H9 (cell line): ENCODE measurements at regions not wholly inside any gene's neighbourhood (a gene's known extent, or its start where the extent isn't known, plus 50 kb on each side); places are given as distances from the start of the nearest gene placed in this dataset.

Experiments
- DNase-seq: peaks from one replicate; pipeline ENCODE4 v3.0.0-alpha.2; 2017
- H2AFZ ChIP-seq: one replicate; pipeline ENCODE4 v1.6.1; 2013; ENCODE audit warnings: mild to moderate bottlenecking, low read length, control low read depth, moderate library complexity
- H2AK5ac ChIP-seq: 2 replicates; pipeline ENCODE4 v1.6.1; 2013; ENCODE audit warnings: low read length, control low read depth, mixed read lengths; ENCODE audit not compliant: insufficient read length
- H2BK120ac ChIP-seq: one replicate; pipeline ENCODE4 v1.6.1; 2013; ENCODE audit warnings: low read depth, mild to moderate bottlenecking, low read length, control low read depth, inconsistent platforms; ENCODE audit not compliant: poor library complexity, severe bottlenecking
- H2BK12ac ChIP-seq: 2 replicates; pipeline ENCODE4 v1.6.1; 2013; ENCODE audit warnings: low read length, control low read depth, mixed read lengths, low read depth; ENCODE audit not compliant: insufficient read length
- H2BK15ac ChIP-seq: 2 replicates; pipeline ENCODE4 v1.6.1; 2013; ENCODE audit warnings: low read depth, low read length, control low read depth
- H2BK20ac ChIP-seq: one replicate; pipeline ENCODE4 v1.6.1; 2013; ENCODE audit warnings: low read depth, mild to moderate bottlenecking, low read length, control low read depth, inconsistent platforms; ENCODE audit not compliant: poor library complexity, severe bottlenecking
- H2BK5ac ChIP-seq: 2 replicates; pipeline ENCODE4 v1.6.1; 2013; ENCODE audit warnings: low read length, control low read depth, mixed read lengths; ENCODE audit not compliant: insufficient read length
- H3K14ac ChIP-seq: 2 replicates; pipeline ENCODE4 v1.6.1; 2013; ENCODE audit warnings: low read length, control low read depth; ENCODE audit not compliant: insufficient read depth
- H3K18ac ChIP-seq: 2 replicates; pipeline ENCODE4 v1.6.1; 2013; ENCODE audit warnings: low read depth, mild to moderate bottlenecking, mixed read lengths, low read length, control low read depth; ENCODE audit not compliant: insufficient read length
- H3K23ac ChIP-seq: 2 replicates; pipeline ENCODE4 v1.6.1; 2013; ENCODE audit warnings: low read length, control low read depth, mixed read lengths, low read depth; ENCODE audit not compliant: insufficient read length
- H3K23me2 ChIP-seq: 2 replicates; pipeline ENCODE4 v1.6.1; 2013; ENCODE audit warnings: low read depth, mild to moderate bottlenecking, mixed read lengths, low read length, control low read depth; ENCODE audit not compliant: insufficient read length, poor library complexity, severe bottlenecking
- H3K27ac ChIP-seq: 2 replicates; pipeline ENCODE4 v1.5.1; 2013; ENCODE audit warnings: low read length, control low read depth, mixed read lengths, low read depth; ENCODE audit not compliant: insufficient read length
- H3K27me3 ChIP-seq: 2 replicates; pipeline ENCODE4 v1.6.1; 2013; ENCODE audit warnings: low read length, control low read depth, inconsistent platforms; ENCODE audit not compliant: insufficient read depth
- H3K4ac ChIP-seq: 2 replicates; pipeline ENCODE4 v1.6.1; 2013; ENCODE audit warnings: low read depth, mild to moderate bottlenecking, control low read depth, inconsistent platforms, low read length, moderate library complexity
- H3K4me1 ChIP-seq: 2 replicates; pipeline ENCODE4 v1.6.1; 2013; ENCODE audit warnings: low read length, control low read depth, inconsistent platforms; ENCODE audit not compliant: insufficient read depth
- H3K4me2 ChIP-seq: 2 replicates; pipeline ENCODE4 v1.6.1; 2013; ENCODE audit warnings: low read length, control low read depth, mixed read lengths; ENCODE audit not compliant: insufficient read length, insufficient read depth
- H3K56ac ChIP-seq: 2 replicates; pipeline ENCODE4 v1.6.1; 2013; ENCODE audit warnings: low read depth, mild to moderate bottlenecking, mixed read lengths, low read length, control low read depth; ENCODE audit not compliant: insufficient read length
- H3K79me1 ChIP-seq: 2 replicates; pipeline ENCODE4 v1.6.1; 2013; ENCODE audit warnings: low read depth, mild to moderate bottlenecking, moderate library complexity, low read length, control low read depth, inconsistent platforms; ENCODE audit not compliant: insufficient read depth, poor library complexity, severe bottlenecking
- H3K79me2 ChIP-seq: 2 replicates; pipeline ENCODE4 v1.6.1; 2013; ENCODE audit warnings: low read length, control low read depth, inconsistent platforms; ENCODE audit not compliant: insufficient read depth
- H3K9ac ChIP-seq: 2 replicates; pipeline ENCODE4 v1.6.1; 2013; ENCODE audit warnings: low read length, control low read depth, mixed read lengths; ENCODE audit not compliant: insufficient read length; ENCODE audit errors: extremely low read depth
- H3K9me3 ChIP-seq: one replicate; pipeline ENCODE4 v1.6.1; 2013; ENCODE audit warnings: low read depth, low read length, inconsistent platforms; ENCODE audit not compliant: control insufficient read depth
- H3T11ph ChIP-seq: one replicate; pipeline ENCODE4 v1.6.1; 2013; ENCODE audit warnings: mild to moderate bottlenecking, low read length, control low read depth, inconsistent platforms
- H4K20me1 ChIP-seq: one replicate; pipeline ENCODE4 v1.6.1; 2013; ENCODE audit not compliant: control insufficient read depth, insufficient read length, insufficient read depth
- H4K5ac ChIP-seq: 2 replicates; pipeline ENCODE4 v1.6.1; 2013; ENCODE audit warnings: low read depth, mild to moderate bottlenecking, mixed read lengths, low read length, control low read depth; ENCODE audit not compliant: insufficient read length
- H4K8ac ChIP-seq: replicated peaks from 2 replicates; pipeline ENCODE4 v1.6.1; 2013; ENCODE audit warnings: low read length, control low read depth, mixed read lengths, low read depth; ENCODE audit not compliant: insufficient read length
- H4K91ac ChIP-seq: 2 replicates; pipeline ENCODE4 v1.6.1; 2013; ENCODE audit warnings: low read depth, mild to moderate bottlenecking, moderate library complexity, mixed read lengths, low read length, control low read depth; ENCODE audit not compliant: insufficient read length
- H3K27ac Mint-ChIP-seq, 3 experiments: 2 replicates in 2 of 3; 3 replicates in 1 of 3; pipeline ENCODE4 v1.8.0; 2020 to 2021; ENCODE audit warnings: mixed read lengths in 3 of 3, mild to moderate bottlenecking in 1 of 3, moderate library complexity in 1 of 3
- H3K27me3 Mint-ChIP-seq: 2 replicates; pipeline ENCODE4 v1.8.0; 2021; ENCODE audit warnings: low read depth, mild to moderate bottlenecking, moderate library complexity, mixed read lengths
- H3K36me3 Mint-ChIP-seq, 3 experiments: 2 replicates in 2 of 3; 3 replicates in 1 of 3; pipeline ENCODE4 v1.8.0; 2020 to 2021; ENCODE audit warnings: low read depth in 3 of 3, mixed read lengths in 3 of 3; ENCODE audit not compliant: insufficient read depth in 1 of 3
- H3K4me1 Mint-ChIP-seq, 2 experiments: 2 replicates each; pipeline ENCODE4 v1.8.0; 2020; ENCODE audit warnings: mixed read lengths in 2 of 2
- H3K4me3 Mint-ChIP-seq, 2 experiments: 2 replicates in 1 of 2; 3 replicates in 1 of 2; pipeline ENCODE4 v1.8.0; 2020 to 2021; ENCODE audit warnings: mild to moderate bottlenecking in 2 of 2, mixed read lengths in 2 of 2, moderate library complexity in 1 of 2
- H3K9me3 Mint-ChIP-seq, 2 experiments: 2 replicates in 1 of 2; 3 replicates in 1 of 2; pipeline ENCODE4 v1.8.0; 2020; ENCODE audit warnings: mild to moderate bottlenecking in 2 of 2, mixed read lengths in 2 of 2, moderate library complexity in 1 of 2
- CTCF ChIP-seq: fragments of 200-600 bp; sonication (generic); conservative IDR thresholded peaks from 3 replicates; pipeline ENCODE4 v1.8.0; 2021; ENCODE audit warnings: antibody characterized with exemption, mild to moderate bottlenecking
- WGBS: extraction: QIAGEN DNeasy Blood & Tissue Kit; methylation state at CpG from one replicate; pipeline ENCODE4 v1.1.7; 2013; ENCODE audit warnings: missing lambda C conversion rate, low lambda C conversion rate, mixed read lengths; ENCODE audit not compliant: insufficient read length; ENCODE audit errors: extremely low coverage; 5-methylcytosine and 5-hydroxymethylcytosine counted together

- no peak overlapping the region for H2BK20ac ChIP-seq
- Mint-ChIP-seq H3K9me3 (no peaks in the 10 kb centered on the region), H3K27ac (no peak overlapping the region), H3K36me3 (no peaks in the 10 kb centered on the region; a peak in 2 of 7 replicates), H3K4me3 (no peak overlapping the region; a peak in 1 of 5 replicates), H3K4me1 (peaks cover 10 to 13% of the 10 kb centered on the region in 2 experiments), H3K27me3 (no peaks in the 10 kb centered on the region)
- no peak overlapping the region for H3K23ac ChIP-seq
- TF ChIP-seq CTCF: no peak
- no peak overlapping the region for H4K8ac ChIP-seq
- no peak overlapping the region for H3K56ac ChIP-seq
- no peak overlapping the region for H3T11ph ChIP-seq
- no peak overlapping the region for H4K91ac ChIP-seq
- H2BK15ac ChIP-seq: no peak overlapping the region
- no peaks in the 10 kb centered on the region for H3K79me2 ChIP-seq
- no peak for DNase-seq
- H2AFZ ChIP-seq: no peak overlapping the region
- no CpG with 5 or more reads among the region's 1 CpG for WGBS
- no peaks in the 10 kb centered on the region for H3K27me3 ChIP-seq
- H3K14ac ChIP-seq: no peak overlapping the region
- H4K20me1 ChIP-seq: no peaks in the 10 kb centered on the region
- no peak overlapping the region for H2BK5ac ChIP-seq
- H3K4ac ChIP-seq: no peak overlapping the region
- no peaks in the 10 kb centered on the region for H3K23me2 ChIP-seq
- no peak overlapping the region for H3K18ac ChIP-seq
- H4K5ac ChIP-seq: no peak overlapping the region
- H3K4me2 ChIP-seq: no peak overlapping the region
- no peaks in the 10 kb centered on the region for H3K9me3 ChIP-seq
- no peaks in the 10 kb centered on the region; the same call in 1 of the 2 replicates for H3K4me1 ChIP-seq
- H3K9ac ChIP-seq: no peak overlapping the region
- no peak overlapping the region for H2AK5ac ChIP-seq
- no peaks in the 10 kb centered on the region for H3K79me1 ChIP-seq
- no peak overlapping the region for H3K27ac ChIP-seq
- no peak overlapping the region for H2BK120ac ChIP-seq
- H2BK12ac ChIP-seq: no peak overlapping the region
Observed at GRCh38 chr12:83185241-83185640, 498.5 kb downstream of the TMTC2 start.
